ENCODE measurements at regions not wholly inside any gene's neighbourhood (a gene's known extent, or its start where the extent isn't known, plus 50 kb on each side); places are given as distances from the start of the nearest gene placed in this dataset.

- TF ChIP-seq, protein P1, sequence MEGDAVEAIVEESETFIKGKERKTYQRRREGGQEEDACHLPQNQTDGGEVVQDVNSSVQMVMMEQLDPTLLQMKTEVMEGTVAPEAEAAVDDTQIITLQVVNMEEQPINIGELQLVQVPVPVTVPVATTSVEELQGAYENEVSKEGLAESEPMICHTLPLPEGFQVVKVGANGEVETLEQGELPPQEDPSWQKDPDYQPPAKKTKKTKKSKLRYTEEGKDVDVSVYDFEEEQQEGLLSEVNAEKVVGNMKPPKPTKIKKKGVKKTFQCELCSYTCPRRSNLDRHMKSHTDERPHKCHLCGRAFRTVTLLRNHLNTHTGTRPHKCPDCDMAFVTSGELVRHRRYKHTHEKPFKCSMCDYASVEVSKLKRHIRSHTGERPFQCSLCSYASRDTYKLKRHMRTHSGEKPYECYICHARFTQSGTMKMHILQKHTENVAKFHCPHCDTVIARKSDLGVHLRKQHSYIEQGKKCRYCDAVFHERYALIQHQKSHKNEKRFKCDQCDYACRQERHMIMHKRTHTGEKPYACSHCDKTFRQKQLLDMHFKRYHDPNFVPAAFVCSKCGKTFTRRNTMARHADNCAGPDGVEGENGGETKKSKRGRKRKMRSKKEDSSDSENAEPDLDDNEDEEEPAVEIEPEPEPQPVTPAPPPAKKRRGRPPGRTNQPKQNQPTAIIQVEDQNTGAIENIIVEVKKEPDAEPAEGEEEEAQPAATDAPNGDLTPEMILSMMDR (optimal IDR thresholded peaks at IDR 0.05 in 1 of 3, IDR thresholded peaks at IDR 0.05 in 1 of 3, conservative IDR thresholded peaks at IDR 0.05 in 1 of 3; ENCODE audit: extremely low read depth in 1 of 3, insufficient read depth in 2 of 3, low read length in 3 of 3): no peak
- no peak for TF ChIP-seq EZH2 (IDR thresholded peaks at IDR 0.05; ENCODE audit: low read length)
These were observed 436.6 kb upstream of the OPRM1 start for GRCh38 chr6:153602401-153602800.

Measured in keratinocyte (primary cell).